ENCODE measurements at regions not wholly inside any gene's neighbourhood (a gene's known extent, or its start where the extent isn't known, plus 50 kb on each side); places are given as distances from the start of the nearest gene placed in this dataset.

DNA sequence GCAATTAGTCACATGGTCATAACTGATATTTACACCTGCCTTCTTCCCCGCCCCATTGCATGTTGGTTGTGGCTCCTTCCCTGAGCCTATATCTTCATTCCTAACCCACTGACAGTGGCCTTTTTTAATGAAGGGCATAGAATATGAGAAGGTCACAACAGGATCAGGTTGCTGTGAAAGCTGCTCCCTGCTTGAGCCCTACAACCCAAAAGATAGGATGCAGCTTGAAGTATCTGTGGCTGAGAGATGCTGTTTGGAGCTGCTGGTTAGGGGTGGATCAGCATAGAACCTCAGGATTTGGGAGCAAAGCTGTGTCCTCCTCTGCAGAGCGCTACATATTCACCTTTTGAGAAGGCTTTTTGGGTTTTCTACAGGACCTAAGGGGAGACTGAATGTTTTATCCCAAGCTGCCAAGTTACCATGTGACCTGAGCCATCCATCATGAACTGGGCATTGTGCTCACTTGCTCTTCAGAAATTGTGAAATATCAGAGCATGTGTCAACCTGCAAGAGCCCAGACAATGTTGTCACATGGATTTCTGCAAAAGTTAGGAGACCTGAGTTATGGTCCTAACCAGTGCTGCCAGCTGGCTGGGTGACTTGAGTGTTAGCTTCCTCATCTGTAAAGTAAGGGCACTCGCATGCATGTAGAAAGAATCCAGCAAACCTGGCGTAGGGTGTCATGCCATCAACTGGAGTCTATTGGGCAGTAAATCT is 49.8 kb upstream of the ARL8B start:
- Histone ChIP-seq H3K9ac (ENCODE audit: insufficient read length) (no peak overlapping the region), H3K9me3 (ENCODE audit: low read depth, low read length) (no peaks in the 10 kb centered on the region), H3K4me3 (no peak overlapping the region), H3K36me3 (ENCODE audit: insufficient read depth, low read length) (no peaks in the 10 kb centered on the region), H3K27ac (no peak overlapping the region)
- DNase-seq (ENCODE audit: low read depth, low spot score), result no peak
- no peak for TF ChIP-seq EZH2 (IDR thresholded peaks at IDR 0.05)
- TF ChIP-seq FOXP2 (optimal IDR thresholded peaks at IDR 0.05; ENCODE audit: control extremely low read depth, extremely low read length, insufficient read depth), result no peak
- TF ChIP-seq POLR2AphosphoS5 (IDR thresholded peaks at IDR 0.05; ENCODE audit: borderline replicate concordance, low read depth, low read length), result no peak
